Right hindlimb (tissue), 1 donor: ENCODE measurements at regions not wholly inside any gene's neighbourhood (a gene's known extent, or its start where the extent isn't known, plus 50 kb on each side); places are given as distances from the start of the nearest gene placed in this dataset.

Experiments
- DNase-seq: peaks from one replicate; pipeline ENCODE4 v3.0.0-alpha.2; 2018

GRCh38 chr2:18373664-18374063, 186.8 kb downstream of the RDH14 start:
- DNase-seq = no peak

GRCh38 chr2:18373081-18373480, 187.4 kb downstream of the RDH14 start:
- no peak for DNase-seq

GRCh38 chr2:18372641-18373040, 187.8 kb downstream of the RDH14 start:
- DNase-seq = no peak

- DNase-seq = no peak
These were observed 190.7 kb downstream of the RDH14 start for GRCh38 chr2:18369760-18370159.

GRCh38 chr2:18368008-18368407, 192.4 kb downstream of the RDH14 start:
- no peak for DNase-seq

DNA sequence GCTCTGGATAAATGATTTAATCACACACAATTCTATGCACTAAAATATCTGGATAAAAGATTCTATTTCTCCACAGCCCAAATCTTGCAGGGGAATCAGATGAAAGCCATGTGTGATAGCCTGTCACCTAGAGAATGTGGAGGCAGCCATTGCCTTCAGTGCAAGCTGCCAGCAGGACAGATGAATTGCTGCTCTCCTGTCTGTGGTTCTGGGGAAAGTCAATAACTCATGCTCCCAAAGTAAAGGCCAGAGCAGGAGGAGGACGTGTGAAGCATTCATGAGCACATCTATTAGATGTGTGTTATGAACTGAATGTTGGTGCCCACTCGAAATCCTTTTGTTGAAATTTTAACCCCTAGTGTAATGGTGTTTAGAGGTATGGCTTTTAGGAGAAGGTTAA, 195.1 kb downstream of the RDH14 start:
- no peak for DNase-seq

- DNase-seq = no peak
These were observed 197.1 kb downstream of the RDH14 start for GRCh38 chr2:18363348-18363747.

DNA sequence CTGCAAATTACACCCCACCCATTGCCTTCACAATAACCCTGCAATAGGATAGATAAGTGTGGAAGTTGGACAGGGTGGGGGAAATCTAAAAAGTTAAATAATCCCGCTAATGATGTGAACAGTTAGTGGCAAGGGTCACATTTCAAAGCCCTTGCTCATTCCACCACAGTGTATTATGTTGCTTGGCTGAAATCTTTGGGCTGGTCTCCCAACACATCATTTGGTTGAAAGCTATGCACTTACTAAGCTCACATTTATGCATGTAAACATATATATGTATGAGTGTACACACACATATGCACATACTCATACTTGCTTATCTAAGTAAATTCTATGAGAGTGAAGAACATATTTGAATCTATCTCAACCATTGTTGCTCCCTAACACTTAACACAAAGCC, 197.8 kb downstream of the RDH14 start:
- no peak for DNase-seq

GRCh38 chr2:18357537-18357936, 202.9 kb downstream of the RDH14 start:
- no peak for DNase-seq

DNA sequence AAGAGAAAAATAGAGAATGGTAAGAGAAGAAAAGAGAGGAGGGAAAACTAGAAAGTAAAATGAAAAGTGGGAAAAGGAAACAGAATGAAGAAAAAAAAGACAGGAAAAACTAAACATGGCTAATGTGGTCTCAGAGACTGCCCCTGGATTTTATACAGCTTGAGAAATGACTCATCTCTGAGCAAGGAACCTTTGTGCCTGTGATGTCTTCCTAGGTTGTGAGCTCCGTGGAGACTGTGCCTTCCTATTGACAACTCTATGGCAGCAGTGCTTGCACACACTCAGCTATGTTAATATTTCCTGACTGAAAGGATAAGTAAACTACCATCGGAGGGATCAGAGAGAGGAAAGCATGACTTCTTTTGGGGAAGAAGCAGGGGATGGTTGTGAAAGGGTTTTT, 203.8 kb downstream of the RDH14 start:
- no peak for DNase-seq

- no peak for DNase-seq
These were observed 211.0 kb downstream of the RDH14 start for GRCh38 chr2:18349421-18349820.

DNA sequence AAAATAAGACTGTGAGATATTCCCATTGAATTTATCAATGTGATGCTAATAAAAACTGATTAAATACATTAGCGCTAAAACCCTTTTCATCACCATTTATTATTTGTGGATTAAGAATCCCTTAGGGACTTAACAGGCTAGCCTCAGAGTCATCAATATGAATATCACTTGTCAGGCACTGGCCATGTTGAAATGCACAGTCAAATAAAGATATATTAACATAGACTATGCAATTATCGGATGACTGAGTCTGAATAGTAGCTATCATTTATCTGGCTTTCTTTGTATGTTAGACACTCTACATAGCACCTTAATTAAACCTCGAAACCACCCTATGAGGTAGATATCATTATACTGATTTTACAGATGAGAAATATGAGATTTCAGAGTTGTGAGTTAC, 213.6 kb downstream of the RDH14 start:
- DNase-seq = no peak

GRCh38 chr2:18346344-18346743, 214.1 kb downstream of the RDH14 start:
- DNase-seq = no peak

DNA sequence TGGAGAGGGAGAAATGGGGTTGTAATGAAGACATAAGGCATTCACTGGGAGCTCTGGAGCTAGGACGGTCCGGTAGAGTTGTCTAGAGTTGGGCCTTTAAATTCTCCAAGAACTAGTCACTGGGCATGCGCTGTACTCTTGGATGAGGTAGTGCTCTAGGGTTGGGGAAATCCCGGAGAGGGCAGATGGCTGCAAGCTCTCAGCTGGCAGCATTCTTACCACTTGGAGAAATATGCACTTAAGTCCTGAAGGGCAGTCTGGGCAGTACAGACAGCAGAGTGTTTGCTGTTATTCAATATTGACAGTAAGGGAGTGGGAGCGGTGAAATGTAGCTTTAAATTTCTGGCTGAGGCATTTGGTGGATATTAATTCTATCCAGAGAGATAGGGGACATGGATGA, 214.6 kb downstream of the RDH14 start:
- DNase-seq = no peak

GRCh38 chr2:18342901-18343300, 217.6 kb downstream of the RDH14 start:
- DNase-seq = no peak

GRCh38 chr2:18339326-18339725, 221.1 kb downstream of the RDH14 start:
- DNase-seq = no peak

GRCh38 chr2:18336975-18337374, 223.5 kb downstream of the RDH14 start:
- DNase-seq = no peak

DNA sequence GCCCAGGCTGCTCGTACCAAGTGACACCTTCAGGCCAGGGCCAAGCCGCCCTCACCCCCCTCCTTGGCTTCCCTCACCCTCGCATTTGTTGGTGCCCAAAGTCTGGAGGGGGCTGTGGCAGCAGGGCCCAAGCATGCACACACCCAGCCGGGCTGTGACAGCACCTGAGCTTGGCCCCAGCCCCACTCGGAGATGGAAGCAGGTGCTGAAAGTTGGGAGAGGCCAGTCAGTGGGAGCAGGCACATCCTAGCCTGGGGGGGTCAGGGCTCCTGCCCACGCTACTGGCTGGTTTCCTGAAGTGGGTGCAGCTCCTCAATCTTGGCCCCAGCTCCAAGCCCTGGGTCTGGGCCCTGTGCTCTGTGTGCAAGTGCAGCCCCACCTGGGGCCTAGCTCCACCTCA, 228.0 kb downstream of the RDH14 start:
- DNase-seq = no peak

DNA sequence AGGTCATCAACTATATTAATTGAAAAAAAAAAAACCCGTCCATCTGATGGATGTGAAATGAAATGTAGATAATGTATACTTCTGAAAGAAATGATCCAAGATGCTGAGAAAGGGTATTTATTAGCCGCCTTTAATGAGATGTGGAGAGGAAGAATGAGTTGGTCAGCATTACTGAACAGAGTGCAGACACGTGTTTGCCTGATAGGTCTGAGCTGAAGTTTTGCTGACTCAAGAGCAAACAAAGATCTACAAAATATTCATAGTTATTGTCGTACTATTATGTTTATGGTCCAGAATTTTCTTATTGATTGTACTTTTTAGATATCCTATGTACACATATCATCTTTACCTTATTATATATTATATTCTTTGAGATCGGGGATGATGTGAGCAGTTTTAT, 235.3 kb downstream of the RDH14 start:
- DNase-seq = no peak

- DNase-seq = no peak
These were observed 240.5 kb downstream of the RDH14 start for GRCh38 chr2:18319987-18320386.

DNA sequence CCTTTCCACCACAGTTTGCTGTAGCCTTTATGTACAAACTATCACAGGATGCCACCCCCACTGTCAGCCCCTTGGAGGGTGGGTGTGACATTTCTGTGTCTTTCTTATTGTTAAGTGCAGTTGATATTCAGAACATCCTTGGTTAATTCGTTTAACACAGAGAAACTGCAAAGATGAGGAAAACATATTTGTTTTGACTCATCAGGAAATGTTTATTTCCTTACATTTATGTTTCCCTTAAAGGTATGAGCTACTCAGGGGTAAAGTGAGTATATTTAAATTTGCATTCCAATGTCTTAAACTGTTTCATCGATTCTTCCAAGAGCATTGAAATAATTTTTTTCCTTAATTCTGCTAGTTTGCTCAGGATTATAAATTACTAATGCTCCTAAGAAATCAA, 243.4 kb downstream of the RDH14 start:
- DNase-seq = no peak

DNA sequence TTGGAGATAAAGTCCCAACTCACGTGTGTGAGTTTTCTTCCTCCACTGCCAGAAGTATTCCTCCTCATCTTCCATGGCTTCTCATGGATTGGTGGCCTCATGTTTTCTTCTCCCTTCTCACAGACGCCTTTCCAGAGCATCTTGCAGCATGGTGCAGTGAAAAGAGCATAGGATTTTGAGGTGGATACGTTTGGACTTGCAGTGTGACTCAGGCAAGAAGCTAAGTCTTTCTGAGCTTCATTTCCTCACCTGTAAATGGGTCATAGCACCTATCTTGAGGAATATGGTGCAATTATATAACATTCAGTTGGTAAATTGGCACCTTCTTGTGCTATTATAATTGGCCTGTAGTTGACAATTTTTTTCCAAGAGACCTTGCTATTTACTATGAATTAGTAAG, 247.6 kb downstream of the RDH14 start:
- no peak for DNase-seq

GRCh38 chr2:18311420-18312195, 248.8 kb downstream of the RDH14 start:
- peak; percentile 22 for DNase-seq

GRCh38 chr2:18309627-18310026, 250.8 kb downstream of the RDH14 start:
- no peak for DNase-seq

DNA sequence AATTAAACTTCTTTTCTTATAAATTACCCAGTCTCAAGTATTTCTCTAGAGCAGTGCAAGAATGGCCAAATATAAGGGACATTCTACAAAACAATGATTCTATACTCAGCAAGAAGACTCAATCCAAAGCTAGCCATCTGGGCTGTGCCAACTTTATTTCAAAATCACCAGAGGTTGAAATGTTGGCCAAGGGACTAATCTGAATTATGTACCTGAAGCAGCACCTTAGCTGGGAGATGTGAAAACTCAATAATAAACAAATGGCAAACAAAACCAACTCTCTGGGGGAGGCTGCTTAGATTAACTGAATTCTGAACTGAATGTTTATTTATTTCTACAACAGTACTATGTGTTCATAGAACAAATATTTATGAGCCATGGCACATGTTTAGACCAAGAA, 251.3 kb downstream of the RDH14 start:
- no peak for DNase-seq
